Caki2 (cell line): ENCODE measurements at regions not wholly inside any gene's neighbourhood (a gene's known extent, or its start where the extent isn't known, plus 50 kb on each side); places are given as distances from the start of the nearest gene placed in this dataset.

Experiments
- DNase-seq: peaks from one replicate; pipeline ENCODE4 v3.0.0-alpha.2; 2015; ENCODE audit warnings: low read depth
- in situ Hi-C: cut with HindIII; loops from 2 replicates; pipeline ENCODE4 v1.10.0; 2016; ENCODE audit warnings: low sequenced_read_pairs, low pct_unique_long_range_greater_than_20kb, mixed read lengths

GRCh38 chr5:82702046-82702445 is 375.1 kb downstream of the TMEM167A start:
- in situ Hi-C loops = no loop called here
- DNase-seq = no peak

GRCh38 chr5:82699737-82700136 is 377.5 kb downstream of the TMEM167A start:
- in situ Hi-C loops = no loop called here
- no peak for DNase-seq

- in situ Hi-C loops = no loop called here
These were observed 379.2 kb downstream of the TMEM167A start for GRCh38 chr5:82698026-82698425.

GRCh38 chr5:82694711-82695285 is 382.4 kb downstream of the TMEM167A start:
- DNase-seq = no peak
- in situ Hi-C loops = no loop called here

More at GRCh38 chr5:82698026-82698425, 379.2 kb downstream of the TMEM167A start:
- no peak for DNase-seq

GRCh38 chr5:82692826-82693225 is 384.4 kb downstream of the TMEM167A start:
- no peak for DNase-seq
- in situ Hi-C loops = no loop called here

GRCh38 chr5:82684659-82685058 is 392.5 kb downstream of the TMEM167A start:
- no peak for DNase-seq
- in situ Hi-C loops = no loop called here

- DNase-seq = no peak
- in situ Hi-C loops = no loop called here
These were observed 393.0 kb downstream of the TMEM167A start for GRCh38 chr5:82684165-82684564.

GRCh38 chr5:82679660-82680059 is 397.5 kb downstream of the TMEM167A start:
- in situ Hi-C loops = no loop called here
- no peak for DNase-seq

GRCh38 chr5:82676661-82677060 is 398.5 kb upstream of the RPS23 start:
- no peak for DNase-seq
- in situ Hi-C loops = no loop called here

GRCh38 chr5:82674671-82675070 is 396.5 kb upstream of the RPS23 start:
- in situ Hi-C loops = no loop called here
- DNase-seq = no peak

GRCh38 chr5:82673057-82673809 is 395.1 kb upstream of the RPS23 start:
- in situ Hi-C loops = no loop called here
- DNase-seq = no peak

- in situ Hi-C loops = no loop called here
- no peak for DNase-seq
These were observed 392.5 kb upstream of the RPS23 start for GRCh38 chr5:82670692-82671091.

- in situ Hi-C loops = no loop called here
- no peak for DNase-seq
These were observed 391.6 kb upstream of the RPS23 start for GRCh38 chr5:82669720-82670119.

- no peak for DNase-seq
- in situ Hi-C loops = no loop called here
These were observed 388.2 kb upstream of the RPS23 start for GRCh38 chr5:82666312-82666711.

GRCh38 chr5:82664732-82665131 is 386.6 kb upstream of the RPS23 start:
- in situ Hi-C loops = no loop called here
- DNase-seq = no peak

- no peak for DNase-seq
- in situ Hi-C loops = no loop called here
These were observed 385.1 kb upstream of the RPS23 start for GRCh38 chr5:82663225-82663624.

GRCh38 chr5:82662340-82662739 is 384.2 kb upstream of the RPS23 start:
- in situ Hi-C loops = no loop called here
- DNase-seq = no peak

GRCh38 chr5:82661933-82662332 is 383.8 kb upstream of the RPS23 start:
- in situ Hi-C loops = no loop called here
- DNase-seq = no peak

GRCh38 chr5:82661462-82661861 is 383.3 kb upstream of the RPS23 start:
- no peak for DNase-seq
- in situ Hi-C loops = no loop called here

- in situ Hi-C loops = no loop called here
These were observed 381.0 kb upstream of the RPS23 start for GRCh38 chr5:82659115-82659514.

More at GRCh38 chr5:82659115-82659514, 381.0 kb upstream of the RPS23 start:
- no peak for DNase-seq
